ENCODE measurements at regions not wholly inside any gene's neighbourhood (a gene's known extent, or its start where the extent isn't known, plus 50 kb on each side); places are given as distances from the start of the nearest gene placed in this dataset.

DNA sequence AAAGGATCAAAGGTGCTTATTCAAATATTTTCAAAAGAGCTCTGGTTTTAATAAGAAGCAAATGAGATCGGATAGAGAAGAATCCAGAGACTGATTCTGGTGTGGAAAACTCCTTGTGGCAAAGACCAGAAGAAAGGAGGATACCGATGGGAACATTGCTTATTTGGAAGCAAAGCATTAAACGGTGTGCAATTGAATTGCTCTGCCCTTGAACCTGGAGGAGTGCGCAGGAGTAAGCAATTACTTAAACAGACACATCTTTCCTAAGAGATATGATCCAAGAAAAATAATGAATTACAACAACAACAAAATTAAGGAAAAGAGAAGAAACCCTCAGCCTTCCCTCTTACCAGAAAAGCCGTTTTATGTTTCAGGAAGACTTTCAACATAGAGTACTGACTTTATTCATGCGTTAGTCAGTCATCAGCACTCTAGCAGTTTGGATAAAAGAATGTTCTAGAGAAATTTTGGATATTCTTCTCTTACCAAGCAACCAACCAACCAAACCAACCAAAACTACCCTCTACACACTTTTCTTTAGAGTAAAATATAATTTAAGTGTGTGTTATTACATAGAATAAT is 191.7 kb downstream of the NTMT2 start (continued):
- TF ChIP-seq, protein P1, sequence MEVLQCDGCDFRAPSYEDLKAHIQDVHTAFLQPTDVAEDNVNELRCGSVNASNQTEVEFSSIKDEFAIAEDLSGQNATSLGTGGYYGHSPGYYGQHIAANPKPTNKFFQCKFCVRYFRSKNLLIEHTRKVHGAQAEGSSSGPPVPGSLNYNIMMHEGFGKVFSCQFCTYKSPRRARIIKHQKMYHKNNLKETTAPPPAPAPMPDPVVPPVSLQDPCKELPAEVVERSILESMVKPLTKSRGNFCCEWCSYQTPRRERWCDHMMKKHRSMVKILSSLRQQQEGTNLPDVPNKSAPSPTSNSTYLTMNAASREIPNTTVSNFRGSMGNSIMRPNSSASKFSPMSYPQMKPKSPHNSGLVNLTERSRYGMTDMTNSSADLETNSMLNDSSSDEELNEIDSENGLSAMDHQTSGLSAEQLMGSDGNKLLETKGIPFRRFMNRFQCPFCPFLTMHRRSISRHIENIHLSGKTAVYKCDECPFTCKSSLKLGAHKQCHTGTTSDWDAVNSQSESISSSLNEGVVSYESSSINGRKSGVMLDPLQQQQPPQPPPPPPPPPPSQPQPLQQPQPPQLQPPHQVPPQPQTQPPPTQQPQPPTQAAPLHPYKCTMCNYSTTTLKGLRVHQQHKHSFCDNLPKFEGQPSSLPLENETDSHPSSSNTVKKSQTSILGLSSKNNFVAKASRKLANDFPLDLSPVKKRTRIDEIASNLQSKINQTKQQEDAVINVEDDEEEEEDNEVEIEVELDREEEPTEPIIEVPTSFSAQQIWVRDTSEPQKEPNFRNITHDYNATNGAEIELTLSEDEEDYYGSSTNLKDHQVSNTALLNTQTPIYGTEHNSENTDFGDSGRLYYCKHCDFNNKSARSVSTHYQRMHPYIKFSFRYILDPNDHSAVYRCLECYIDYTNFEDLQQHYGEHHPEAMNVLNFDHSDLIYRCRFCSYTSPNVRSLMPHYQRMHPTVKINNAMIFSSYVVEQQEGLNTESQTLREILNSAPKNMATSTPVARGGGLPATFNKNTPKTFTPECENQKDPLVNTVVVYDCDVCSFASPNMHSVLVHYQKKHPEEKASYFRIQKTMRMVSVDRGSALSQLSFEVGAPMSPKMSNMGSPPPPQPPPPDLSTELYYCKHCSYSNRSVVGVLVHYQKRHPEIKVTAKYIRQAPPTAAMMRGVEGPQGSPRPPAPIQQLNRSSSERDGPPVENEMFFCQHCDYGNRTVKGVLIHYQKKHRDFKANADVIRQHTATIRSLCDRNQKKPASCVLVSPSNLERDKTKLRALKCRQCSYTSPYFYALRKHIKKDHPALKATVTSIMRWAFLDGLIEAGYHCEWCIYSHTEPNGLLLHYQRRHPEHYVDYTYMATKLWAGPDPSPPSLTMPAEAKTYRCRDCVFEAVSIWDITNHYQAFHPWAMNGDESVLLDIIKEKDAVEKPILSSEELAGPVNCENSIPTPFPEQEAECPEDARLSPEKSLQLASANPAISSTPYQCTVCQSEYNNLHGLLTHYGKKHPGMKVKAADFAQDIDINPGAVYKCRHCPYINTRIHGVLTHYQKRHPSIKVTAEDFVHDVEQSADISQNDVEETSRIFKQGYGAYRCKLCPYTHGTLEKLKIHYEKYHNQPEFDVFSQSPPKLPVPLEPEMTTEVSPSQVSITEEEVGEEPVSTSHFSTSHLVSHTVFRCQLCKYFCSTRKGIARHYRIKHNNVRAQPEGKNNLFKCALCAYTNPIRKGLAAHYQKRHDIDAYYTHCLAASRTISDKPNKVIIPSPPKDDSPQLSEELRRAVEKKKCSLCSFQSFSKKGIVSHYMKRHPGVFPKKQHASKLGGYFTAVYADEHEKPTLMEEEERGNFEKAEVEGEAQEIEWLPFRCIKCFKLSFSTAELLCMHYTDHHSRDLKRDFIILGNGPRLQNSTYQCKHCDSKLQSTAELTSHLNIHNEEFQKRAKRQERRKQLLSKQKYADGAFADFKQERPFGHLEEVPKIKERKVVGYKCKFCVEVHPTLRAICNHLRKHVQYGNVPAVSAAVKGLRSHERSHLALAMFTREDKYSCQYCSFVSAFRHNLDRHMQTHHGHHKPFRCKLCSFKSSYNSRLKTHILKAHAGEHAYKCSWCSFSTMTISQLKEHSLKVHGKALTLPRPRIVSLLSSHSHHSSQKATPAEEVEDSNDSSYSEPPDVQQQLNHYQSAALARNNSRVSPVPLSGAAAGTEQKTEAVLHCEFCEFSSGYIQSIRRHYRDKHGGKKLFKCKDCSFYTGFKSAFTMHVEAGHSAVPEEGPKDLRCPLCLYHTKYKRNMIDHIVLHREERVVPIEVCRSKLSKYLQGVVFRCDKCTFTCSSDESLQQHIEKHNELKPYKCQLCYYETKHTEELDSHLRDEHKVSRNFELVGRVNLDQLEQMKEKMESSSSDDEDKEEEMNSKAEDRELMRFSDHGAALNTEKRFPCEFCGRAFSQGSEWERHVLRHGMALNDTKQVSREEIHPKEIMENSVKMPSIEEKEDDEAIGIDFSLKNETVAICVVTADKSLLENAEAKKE (CRISPR knock-in tag; IDR thresholded peaks at IDR 0.05) = no peak
- no peak for TF ChIP-seq REST (IDR thresholded peaks at IDR 0.05; ENCODE audit: unreplicated experiment)
- no peak for TF ChIP-seq STAT1 (IDR thresholded peaks at IDR 0.05; ENCODE audit: unreplicated experiment)
- no peak for TF ChIP-seq EZH2phosphoT487 (IDR thresholded peaks at IDR 0.05; ENCODE audit: unreplicated experiment)
- no peak for TF ChIP-seq ZNF331 (CRISPR knock-in tag; IDR thresholded peaks at IDR 0.05; ENCODE audit: low read depth)
- no peak for TF ChIP-seq NANOG (IDR thresholded peaks at IDR 0.05; ENCODE audit: borderline replicate concordance)
